NCI-H2029 treated with DMSO at 0.1 percent for 48 hours (cell line): ENCODE measurements at regions not wholly inside any gene's neighbourhood (a gene's known extent, or its start where the extent isn't known, plus 50 kb on each side); places are given as distances from the start of the nearest gene placed in this dataset.

Experiments used
- DNase-seq: peaks from one replicate; lab custom pipeline; 2025; lab: John Stamatoyannopoulos, UW

- DNase-seq: no peak
Observed at GRCh38 chr22:49301398-49302149, 526.1 kb downstream of the BRD1 start.

GRCh38 chr22:49300951-49301397 lies 526.7 kb downstream of the BRD1 start:
- DNase-seq: no peak

- DNase-seq: no peak
Observed at GRCh38 chr22:49300241-49300640, 527.4 kb downstream of the BRD1 start.

GRCh38 chr22:49299821-49300231 lies 527.8 kb downstream of the BRD1 start:
- no peak for DNase-seq

GRCh38 chr22:49298834-49299750 lies 528.6 kb downstream of the BRD1 start:
- no peak for DNase-seq

DNA sequence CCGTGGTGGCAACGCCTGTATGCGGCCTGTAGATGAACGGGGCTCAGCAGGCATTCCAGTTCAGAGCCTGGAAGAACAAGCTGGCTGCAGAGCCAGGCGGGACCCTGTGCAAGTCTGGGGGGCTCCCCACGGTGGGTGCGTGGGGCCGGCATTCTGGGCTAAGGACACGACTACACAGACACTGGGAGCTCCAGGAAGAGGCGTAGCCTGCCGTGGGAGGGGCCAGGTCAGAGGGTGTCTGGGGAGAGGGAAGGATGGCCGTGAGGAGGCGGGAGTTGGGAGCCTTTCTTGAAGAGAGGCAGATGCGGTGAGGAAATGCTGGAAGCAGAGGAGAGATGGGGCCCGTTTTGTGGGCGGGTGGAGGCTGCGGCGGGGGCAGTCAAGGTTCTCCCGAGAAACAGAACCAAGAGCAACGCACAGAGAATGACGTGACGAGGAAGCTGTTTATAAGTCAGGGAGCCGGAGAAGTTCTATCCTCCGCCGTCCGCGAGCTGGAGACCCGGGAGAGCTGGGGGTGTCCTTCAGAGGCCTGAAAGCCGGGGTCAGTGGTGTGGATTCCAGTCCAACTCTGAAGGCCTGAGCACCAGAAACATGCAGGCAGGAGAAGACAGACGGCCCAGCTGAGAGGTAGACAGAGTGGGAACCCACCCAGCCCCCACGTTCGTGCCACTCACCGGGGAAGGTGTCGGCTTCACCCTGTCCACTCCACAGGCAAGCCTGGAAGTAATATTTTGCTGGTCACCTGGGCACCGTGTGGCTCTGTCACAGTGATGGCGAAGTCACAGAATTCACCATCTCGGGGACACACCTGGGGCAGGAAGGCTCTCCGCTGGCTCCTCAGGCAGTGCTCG lies 529.6 kb downstream of the BRD1 start:
- no peak for DNase-seq

DNA sequence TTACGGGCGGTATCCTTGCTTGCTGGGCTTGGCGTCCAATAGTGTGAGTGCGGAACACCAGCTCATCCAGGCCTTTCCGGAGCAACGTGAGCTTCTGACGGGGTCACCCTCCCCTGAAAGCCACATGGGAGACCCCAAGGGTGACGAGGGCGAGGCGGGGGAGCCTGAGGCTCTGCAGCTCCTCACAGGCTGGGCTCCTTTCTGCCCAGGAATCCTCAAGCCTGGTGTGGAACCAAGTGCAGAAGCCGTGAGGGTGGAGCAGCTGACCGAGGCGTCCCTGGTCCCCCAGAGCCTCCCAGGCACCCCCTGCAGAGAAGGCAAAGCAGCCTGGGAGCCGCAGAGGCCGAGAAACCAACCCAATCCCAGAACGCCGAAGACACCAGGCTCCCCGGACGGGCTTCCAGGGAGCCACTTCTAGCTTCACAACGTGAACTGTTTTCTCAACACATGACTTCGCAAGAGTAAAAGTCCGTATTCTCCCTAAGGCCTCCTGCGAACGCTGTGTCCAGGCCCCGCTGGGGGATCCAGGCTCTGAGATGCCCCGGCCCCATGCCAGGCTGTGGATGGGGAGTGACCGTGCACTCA lies 530.3 kb downstream of the BRD1 start:
- no peak for DNase-seq

DNA sequence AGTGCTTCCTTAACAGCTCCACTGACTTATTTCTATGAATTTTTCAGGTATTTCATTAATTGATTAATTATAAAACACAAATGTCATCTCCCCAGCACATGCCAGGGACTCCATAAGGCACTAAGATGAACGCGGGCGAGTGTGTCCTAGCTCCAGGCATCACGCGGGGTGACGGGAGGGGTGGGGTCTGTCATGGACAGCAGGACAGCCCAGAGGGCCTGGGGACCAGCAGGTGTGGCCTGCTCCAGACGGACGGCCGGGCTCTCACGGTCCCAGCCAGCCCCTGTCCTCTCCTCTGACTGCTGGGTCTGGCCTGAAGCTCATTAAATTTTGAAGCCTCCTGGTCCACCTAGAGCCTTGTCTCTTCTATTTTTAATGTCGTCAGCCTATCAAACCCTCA lies 531.1 kb downstream of the BRD1 start:
- DNase-seq: no peak

DNA sequence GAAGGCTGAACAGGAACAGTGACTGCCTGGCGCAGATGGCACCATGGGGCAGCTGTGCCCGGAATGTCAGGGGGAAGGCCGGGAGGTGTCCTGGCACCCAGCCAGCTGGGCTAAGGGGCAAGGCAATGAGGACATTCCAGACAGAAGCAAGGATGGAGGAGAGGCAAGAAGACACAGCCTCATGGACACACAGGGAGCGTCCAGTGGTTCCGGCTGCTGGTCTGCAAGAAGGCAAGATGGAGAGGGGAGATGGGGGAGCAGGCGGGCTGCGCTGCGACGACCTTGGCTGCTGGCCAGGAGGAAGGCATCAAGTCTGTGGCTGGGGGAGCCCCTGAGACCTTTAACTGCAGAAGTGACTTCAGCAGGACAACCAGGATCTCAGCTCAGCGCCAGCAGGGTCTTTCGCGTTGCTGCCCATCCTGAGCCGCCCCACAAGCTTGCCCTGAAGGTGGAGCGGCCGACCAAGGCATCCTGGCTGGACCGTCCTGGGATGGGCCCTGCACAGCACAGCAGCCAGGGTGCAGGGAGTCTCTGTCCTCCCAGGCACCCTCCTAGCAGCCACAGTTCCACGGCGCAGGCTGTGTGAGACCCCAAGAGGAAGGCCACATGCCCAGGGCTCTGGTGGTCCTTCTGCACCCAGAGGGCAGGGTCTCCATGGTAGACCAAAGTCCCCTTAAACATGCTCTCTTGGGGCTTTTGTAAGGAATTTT lies 531.7 kb downstream of the BRD1 start:
- no peak for DNase-seq

DNA sequence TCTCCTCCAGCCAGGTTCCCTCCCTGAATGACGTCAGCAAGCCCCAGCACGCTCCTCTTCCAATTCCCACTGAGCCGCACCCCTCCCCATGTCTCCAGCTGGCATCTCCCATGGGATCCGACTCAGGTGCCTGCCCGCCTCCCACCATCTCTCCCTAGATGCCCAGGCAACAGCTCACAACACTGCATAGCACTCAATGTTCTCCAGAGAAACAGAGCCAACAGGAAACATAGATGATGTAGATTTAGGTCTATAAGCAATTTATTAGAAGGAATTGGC lies 532.3 kb downstream of the BRD1 start:
- peak; percentile 29 for DNase-seq

- no peak for DNase-seq
Observed at GRCh38 chr22:49294656-49295464, 532.8 kb downstream of the BRD1 start.

DNA sequence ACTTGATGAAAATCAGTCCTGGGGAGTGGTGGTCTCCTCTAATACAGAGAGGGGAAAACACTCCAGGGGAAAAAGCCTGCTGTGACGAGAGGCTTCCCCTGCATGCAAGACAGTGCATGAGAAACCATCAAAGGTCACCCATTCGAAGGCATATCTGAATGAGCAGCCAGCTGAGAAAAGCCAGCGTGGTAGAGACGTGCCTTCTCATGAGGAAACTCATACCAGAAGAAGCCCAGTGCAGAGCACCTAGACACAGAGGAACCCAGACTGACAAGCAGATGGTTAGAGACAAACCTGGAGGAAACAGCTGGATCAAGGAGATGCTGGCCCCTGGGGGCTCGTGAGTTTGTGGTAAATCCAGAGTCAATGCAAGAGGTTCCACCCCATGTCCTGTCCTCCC lies 534.8 kb downstream of the BRD1 start:
- no peak for DNase-seq

DNA sequence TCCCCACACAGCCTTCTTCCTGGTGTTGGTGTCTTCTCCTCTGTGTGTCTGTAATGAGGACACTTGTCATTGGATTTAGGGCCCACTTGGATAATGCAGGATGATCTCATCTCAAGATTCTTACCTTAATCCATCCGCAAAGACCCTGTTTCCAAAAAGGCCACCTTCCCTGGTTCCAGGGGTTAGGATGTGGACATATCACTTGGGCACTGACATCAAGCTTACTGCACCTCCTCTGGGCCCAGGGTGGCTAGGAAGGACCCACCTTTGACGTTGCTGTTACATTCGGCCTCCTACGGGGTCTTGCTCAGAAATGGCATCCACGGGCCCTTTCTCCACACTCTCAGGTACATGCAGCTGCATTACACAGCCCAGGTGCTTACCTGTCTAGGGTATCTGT lies 535.9 kb downstream of the BRD1 start:
- no peak for DNase-seq

GRCh38 chr22:49291169-49291568 lies 536.5 kb downstream of the BRD1 start:
- no peak for DNase-seq

DNA sequence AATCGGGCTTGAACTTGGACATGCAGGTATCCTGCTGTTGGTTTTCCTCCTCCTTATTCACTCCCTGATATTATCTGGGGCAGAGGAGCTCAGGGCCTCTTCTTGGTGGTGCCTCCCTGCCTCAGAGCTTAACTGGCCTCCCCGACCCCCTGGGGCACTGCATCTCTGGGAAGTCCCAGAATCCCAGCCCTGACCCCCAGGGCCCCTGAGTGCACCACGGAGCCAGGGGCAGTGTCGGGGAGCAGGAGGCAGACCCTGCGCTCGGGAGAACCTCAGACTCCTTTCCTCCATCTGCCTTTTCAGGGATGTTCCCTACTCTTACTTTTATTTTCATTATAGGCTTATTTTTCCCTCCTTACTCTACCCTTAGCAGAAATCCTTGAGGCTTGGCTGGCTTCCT lies 537.0 kb downstream of the BRD1 start:
- DNase-seq: no peak

GRCh38 chr22:49289822-49290679 lies 537.6 kb downstream of the BRD1 start:
- DNase-seq: no peak

DNA sequence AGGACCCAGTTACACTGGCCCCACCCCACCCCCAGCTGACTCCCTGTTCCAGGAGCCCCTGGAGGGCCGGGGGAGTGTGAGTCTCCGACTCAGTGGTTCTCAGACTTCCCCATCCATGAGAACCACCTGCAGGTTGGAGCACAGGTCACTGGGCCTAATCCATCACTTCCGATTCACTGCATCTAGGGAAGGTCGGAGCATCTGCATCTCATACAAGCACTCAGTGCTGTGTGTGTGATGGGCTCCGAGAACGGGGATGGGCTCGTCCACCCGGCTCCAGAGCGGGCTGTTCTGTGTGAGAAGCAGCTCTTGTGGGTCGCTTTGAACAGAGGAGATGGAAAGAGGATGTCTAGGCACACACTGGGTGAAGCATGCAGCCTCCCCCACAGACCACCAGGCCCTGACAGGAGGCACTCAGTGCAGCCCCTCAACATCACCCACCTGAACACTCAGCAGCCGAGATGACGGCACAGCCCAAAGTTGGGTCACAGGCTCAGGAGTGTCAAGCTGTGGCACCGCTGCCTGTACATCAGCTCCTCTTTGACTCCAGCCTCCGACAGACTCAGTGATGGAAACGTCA lies 541.4 kb downstream of the BRD1 start:
- no peak for DNase-seq

DNA sequence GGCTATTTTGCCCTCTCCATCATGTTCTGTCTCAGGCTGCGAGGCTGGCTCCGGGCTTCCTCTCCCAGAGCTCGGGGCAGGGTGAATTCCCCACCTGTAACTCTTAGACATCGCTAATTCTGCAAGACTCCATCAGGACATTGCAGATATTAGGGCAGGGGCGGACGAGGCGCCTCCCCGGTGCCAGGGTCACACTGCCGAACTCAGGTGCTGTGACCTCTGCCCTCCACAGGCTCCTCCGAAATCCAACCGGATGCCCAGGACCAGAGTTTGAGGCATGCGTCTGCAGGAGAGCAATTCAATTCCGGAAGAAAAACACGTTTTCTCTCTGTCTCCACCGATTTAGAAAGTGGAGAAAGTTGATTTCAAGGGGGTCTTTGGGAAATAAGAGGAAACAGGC lies 542.7 kb downstream of the BRD1 start:
- DNase-seq: no peak

GRCh38 chr22:49284056-49284784 lies 543.5 kb downstream of the BRD1 start:
- DNase-seq: no peak
